Skeletal muscle tissue (tissue), 3 donors: ENCODE measurements at regions not wholly inside any gene's neighbourhood (a gene's known extent, or its start where the extent isn't known, plus 50 kb on each side); places are given as distances from the start of the nearest gene placed in this dataset.

Experiments used
- H3K27ac ChIP-seq: one replicate; pipeline ENCODE4 v1.7.0; 2013; ENCODE audit warnings: mild to moderate bottlenecking, low read depth, low read length, inconsistent platforms
- H3K27me3 ChIP-seq, 3 donors: one replicate each; pipeline ENCODE4 v1.7.0; 2013; ENCODE audit warnings: low read length in 3 of 3; ENCODE audit not compliant: control insufficient read depth in 3 of 3, insufficient read depth in 3 of 3
- H3K36me3 ChIP-seq, 3 donors: one replicate each; pipeline ENCODE4 v1.7.0; 2013; ENCODE audit warnings: low read length in 3 of 3; ENCODE audit not compliant: control insufficient read depth in 3 of 3, insufficient read depth in 3 of 3
- H3K4me1 ChIP-seq, 3 donors: one replicate each; pipeline ENCODE4 v1.7.0; 2013; ENCODE audit warnings: low read length in 3 of 3, mild to moderate bottlenecking in 3 of 3; ENCODE audit not compliant: control insufficient read depth in 3 of 3, insufficient read depth in 3 of 3
- H3K4me3 ChIP-seq, 3 donors: one replicate each; pipeline ENCODE4 v1.7.0; 2013; ENCODE audit warnings: low read length in 3 of 3
- H3K9ac ChIP-seq, 3 donors: one replicate each; pipeline ENCODE4 v1.7.0; 2013; ENCODE audit warnings: low read length in 3 of 3, mild to moderate bottlenecking in 3 of 3, moderate library complexity in 2 of 3, low read depth in 1 of 3
- H3K9me3 ChIP-seq, 3 donors: one replicate each; pipeline ENCODE4 v1.7.0; 2013; ENCODE audit warnings: low read length in 3 of 3; ENCODE audit not compliant: control insufficient read depth in 3 of 3
- donor health status: Osteomylitis.

DNA sequence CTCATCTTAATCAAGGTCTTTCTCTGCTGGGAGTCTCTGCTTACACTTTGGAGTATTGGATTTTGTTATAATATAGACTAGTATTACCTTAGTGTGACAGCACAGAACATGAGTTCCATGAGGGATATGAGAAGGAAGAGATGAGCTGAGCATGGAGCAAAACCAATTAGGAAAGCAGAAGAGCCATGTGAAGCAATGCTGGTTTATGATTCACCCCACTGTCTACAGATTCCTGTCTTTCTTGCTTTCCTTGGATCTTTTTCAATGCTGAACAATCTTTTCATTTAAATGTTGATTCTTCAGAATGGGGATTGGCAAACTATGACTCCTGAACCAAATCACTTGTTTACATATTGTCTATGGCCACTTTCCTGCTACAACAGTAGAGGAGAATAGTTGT lies 70.4 kb upstream of the KITLG start:
- Histone ChIP-seq H3K27me3 (peaks cover 0 to 2% (median 0%) of the 10 kb centered on the region in 3 donors), H3K9ac (no peak overlapping the region), H3K4me3 (no peak overlapping the region), H3K4me1 (no peaks in the 10 kb centered on the region), H3K9me3 (no peaks in the 10 kb centered on the region), H3K27ac (no peak overlapping the region), H3K36me3 (no peaks in the 10 kb centered on the region)

DNA sequence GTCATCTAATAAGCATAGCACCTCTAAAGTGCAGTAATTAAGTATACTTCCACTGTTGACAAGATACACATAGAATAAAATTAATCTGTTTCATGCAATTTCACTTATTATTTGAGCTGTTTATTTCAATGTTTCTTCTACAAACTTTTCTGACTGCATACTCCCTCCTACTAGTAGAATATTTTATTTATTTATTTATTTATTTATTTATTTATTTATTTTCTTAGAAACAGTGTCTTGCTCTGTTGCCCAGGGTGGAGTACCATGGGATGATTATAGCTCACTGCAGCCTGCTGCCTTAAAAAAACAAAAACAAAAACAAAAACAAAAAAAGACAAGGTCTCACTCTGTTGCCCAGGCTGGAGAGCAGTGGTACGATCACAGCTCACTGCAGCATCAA lies 68.4 kb upstream of the KITLG start:
- Histone ChIP-seq H3K27ac (no peak overlapping the region), H3K4me3 (no peak overlapping the region), H3K27me3 (peaks cover 0 to 2% (median 0%) of the 10 kb centered on the region in 3 donors), H3K9me3 (no peaks in the 10 kb centered on the region), H3K9ac (no peak overlapping the region), H3K4me1 (no peaks in the 10 kb centered on the region), H3K36me3 (no peaks in the 10 kb centered on the region)

DNA sequence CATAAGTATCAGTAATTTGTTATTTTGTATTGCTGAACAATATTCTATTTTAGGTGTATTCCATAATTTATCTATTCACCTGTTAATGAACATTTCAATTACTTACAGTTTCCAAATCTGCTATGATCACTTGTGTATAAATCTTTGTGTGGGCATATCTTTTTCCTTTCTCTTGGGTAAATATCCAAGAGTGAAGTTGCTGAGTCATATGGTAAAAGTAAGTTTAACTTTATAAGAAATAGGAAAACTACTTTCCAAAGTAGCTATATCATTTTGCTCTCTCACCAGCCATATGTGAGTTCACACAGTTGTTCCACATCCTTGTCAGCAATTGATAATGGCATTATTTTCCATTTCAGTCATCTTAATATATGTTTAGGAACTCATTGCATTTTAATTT lies 66.6 kb upstream of the KITLG start:
- peaks cover 0 to 2% (median 0%) of the 10 kb centered on the region in 3 donors for H3K27me3 ChIP-seq
- no peak overlapping the region for H3K27ac ChIP-seq
- no peak overlapping the region for H3K4me3 ChIP-seq
- no peaks in the 10 kb centered on the region for H3K36me3 ChIP-seq
- no peaks in the 10 kb centered on the region for H3K9me3 ChIP-seq
- no peaks in the 10 kb centered on the region for H3K4me1 ChIP-seq
- H3K9ac ChIP-seq = no peak overlapping the region

DNA sequence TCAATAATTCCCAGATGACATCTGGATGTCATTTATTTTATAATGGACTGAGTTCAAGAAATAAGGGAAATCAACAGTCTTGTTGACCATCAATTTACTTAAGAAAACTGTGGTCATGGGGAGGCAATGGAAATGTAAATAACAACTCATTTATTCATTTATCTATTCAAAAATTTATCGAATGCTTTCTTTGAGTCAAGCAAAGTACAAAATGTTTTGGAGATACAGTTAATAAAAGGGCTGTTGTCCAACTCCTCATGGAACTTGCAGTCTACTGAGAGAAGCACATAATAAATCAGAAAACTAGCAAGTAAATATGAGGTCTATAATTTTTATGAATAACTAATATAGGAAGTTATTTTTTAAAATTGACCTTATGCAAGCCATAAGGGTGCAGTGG lies 65.5 kb upstream of the KITLG start:
- Histone ChIP-seq H3K4me1 (no peaks in the 10 kb centered on the region), H3K9me3 (no peaks in the 10 kb centered on the region), H3K27ac (no peak overlapping the region), H3K36me3 (no peaks in the 10 kb centered on the region), H3K4me3 (no peak overlapping the region), H3K9ac (no peak overlapping the region), H3K27me3 (peaks cover 0 to 2% (median 0%) of the 10 kb centered on the region in 3 donors)

DNA sequence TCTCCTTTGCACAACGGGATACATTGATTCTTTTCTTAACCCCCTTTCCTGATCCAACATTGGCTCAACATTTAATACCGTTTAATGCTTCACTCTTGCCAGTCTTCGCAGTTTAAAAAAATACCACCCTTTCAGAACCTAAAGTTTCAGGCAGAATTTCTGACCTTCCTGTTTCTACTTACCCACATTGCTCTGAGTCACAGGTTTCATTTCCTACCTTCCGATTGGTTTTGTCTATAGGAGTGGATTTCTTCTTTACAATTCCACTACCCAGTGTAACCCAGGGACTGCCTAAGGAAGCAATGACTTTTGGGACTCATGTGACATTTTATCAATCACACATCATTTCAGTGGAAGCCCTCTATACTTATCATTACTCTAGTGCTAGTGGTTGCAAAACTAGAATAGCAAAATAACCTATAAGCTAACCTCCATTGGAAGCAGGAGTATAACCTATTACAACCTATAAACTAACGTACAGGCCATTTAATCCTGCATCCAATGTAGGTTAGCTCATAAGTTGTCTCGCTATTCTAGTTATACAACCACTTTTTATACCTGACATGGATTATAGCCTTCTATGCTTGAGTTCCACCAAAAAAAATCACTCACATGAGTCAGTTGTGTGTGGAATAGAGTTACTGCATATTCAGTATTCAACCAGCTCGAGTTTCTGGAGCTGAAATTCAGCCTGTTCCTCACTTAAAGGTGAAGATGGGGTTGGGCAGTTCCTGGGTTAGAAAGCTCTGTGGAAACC lies 64.9 kb upstream of the KITLG start:
- Histone ChIP-seq H3K9ac (no peak overlapping the region), H3K4me3 (no peak overlapping the region), H3K9me3 (no peaks in the 10 kb centered on the region), H3K27ac (no peak overlapping the region), H3K4me1 (no peaks in the 10 kb centered on the region), H3K36me3 (no peaks in the 10 kb centered on the region), H3K27me3 (peaks cover 0 to 2% (median 0%) of the 10 kb centered on the region in 3 donors)

DNA sequence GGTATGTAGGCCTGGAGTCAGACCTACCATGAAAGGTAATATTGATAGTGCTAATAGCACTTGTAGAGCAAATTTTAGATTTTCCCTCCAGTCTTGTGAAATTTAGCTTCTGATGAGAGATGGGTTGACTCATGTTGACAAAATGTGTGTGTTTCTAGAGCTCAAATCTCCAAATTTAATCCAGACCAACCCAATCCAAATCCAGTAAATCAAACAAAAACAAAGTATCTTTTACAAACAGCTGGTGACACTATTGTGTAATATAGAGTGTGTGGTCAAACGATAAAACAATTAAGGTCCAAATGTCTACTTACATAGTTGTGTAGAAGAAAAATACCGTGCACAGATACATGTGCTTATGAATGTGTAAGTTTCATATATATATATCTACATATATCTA lies 63.4 kb upstream of the KITLG start:
- H3K36me3 ChIP-seq = no peaks in the 10 kb centered on the region
- H3K27ac ChIP-seq = no peak overlapping the region
- peaks cover 0 to 8% (median 7%) of the 10 kb centered on the region in 3 donors for H3K4me1 ChIP-seq
- no peaks in the 10 kb centered on the region for H3K9me3 ChIP-seq
- H3K9ac ChIP-seq = no peak overlapping the region
- no peaks in the 10 kb centered on the region for H3K27me3 ChIP-seq
- H3K4me3 ChIP-seq = no peak overlapping the region

DNA sequence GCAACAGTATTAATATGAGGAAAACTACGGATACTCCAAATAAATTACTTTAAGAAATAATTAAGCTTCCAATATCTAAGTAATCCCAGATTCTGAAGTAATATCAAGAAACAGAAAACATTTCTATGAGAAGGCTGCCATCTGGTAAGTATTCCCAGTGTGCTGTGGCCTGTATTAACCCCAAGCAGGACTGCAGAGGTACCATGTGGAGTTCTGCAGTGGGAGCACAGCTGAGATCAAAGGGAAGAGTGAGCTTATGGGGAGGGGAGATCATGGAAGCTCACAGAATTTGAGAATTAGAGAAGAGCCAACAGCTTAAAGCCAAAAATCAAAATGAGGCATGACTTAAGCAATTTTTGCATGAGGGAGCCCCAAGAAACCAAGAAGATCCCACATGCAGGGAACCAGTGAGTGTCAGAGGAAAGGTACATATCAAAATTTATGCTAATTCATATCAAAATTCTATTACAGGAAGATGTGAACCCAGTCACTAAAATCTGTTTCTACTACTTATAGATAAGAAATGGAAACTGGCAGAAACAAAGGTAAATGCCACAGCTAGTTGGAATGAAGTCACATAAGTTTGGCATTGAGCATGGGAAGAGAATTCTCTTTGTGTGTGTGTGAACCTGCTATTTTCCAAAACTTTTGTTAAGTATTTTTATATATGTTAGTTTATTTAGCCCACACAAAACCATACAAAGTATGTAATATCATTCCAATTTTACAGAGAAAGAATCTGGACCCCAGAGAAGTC lies 62.6 kb upstream of the KITLG start:
- no peaks in the 10 kb centered on the region for H3K27me3 ChIP-seq

DNA sequence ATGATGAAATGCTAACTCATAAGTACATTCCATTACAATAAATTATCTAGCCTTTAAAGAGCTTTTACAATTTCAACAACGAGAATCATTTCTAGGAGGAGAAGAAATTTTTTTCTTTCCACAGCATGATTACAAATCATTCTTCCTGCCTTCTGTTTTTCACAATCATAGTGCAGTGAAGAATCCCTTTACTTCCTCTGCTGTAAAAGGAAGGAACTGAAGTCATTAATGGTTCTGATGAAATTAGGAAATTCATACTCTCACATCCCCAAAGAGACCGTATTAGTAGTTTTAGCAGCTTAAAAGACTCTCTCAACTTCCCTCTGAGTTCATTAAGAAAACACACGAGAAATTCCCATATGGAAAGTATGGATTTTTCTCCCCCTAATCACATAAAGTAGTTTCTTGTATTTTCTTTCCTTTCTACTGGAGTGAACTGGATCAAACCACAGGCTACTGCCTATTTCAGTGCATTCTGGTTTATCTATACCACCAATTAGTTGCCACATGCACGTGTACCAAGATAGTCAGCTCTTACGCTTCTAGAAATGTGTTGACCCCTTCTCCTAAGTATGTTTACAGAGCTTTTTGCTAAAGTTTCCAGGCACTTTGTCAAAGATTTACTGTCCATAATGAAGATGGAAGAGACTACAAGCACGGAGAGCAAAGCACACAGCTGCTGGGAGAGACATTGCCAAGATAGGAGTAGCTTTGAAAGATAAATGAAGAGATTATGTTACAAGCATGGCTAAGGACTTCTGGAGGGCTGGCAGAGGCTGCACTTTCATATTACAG lies 58.9 kb upstream of the KITLG start:
- no peaks in the 10 kb centered on the region for H3K27me3 ChIP-seq
- no peaks in the 10 kb centered on the region for H3K9me3 ChIP-seq
- peak overlapping the region in 2 of 3 donors; percentile 12 to 54 for H3K4me3 ChIP-seq
- peaks cover 0 to 8% (median 7%) of the 10 kb centered on the region in 3 donors for H3K4me1 ChIP-seq
- H3K9ac ChIP-seq = peak overlapping the region in 1 of 3 donors; percentile 12
- no peaks in the 10 kb centered on the region for H3K36me3 ChIP-seq
- H3K27ac ChIP-seq = no peak overlapping the region

More for the DNA sequence above, 62.6 kb upstream of the KITLG start:
- no peak overlapping the region for H3K9ac ChIP-seq
- H3K27ac ChIP-seq = no peak overlapping the region
- H3K36me3 ChIP-seq = no peaks in the 10 kb centered on the region
- no peaks in the 10 kb centered on the region for H3K9me3 ChIP-seq
- no peak overlapping the region for H3K4me3 ChIP-seq
- H3K4me1 ChIP-seq = peaks cover 0 to 8% (median 7%) of the 10 kb centered on the region in 3 donors

DNA sequence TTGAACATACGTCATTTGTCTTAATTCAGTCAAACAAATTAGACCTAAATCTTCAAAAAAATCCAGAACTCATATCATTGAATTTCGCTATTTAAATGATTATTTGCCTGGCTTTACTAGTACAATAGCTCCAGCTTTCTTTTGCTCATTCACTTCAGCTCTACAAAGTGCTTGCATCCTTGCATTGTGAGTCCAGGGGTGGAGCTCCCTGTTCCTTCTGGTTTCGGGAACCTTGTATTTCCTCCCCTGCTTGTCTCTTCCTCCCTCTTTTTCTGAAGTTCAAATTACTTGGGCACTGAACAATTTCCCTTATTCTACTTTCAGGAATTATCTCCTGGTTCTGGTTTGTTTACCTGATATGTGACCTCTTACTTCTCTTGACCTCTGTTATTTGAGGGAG lies 58.1 kb upstream of the KITLG start:
- Histone ChIP-seq H3K27ac (no peak overlapping the region), H3K9ac (no peak overlapping the region), H3K27me3 (no peaks in the 10 kb centered on the region), H3K4me3 (no peak overlapping the region), H3K36me3 (no peaks in the 10 kb centered on the region), H3K9me3 (no peaks in the 10 kb centered on the region), H3K4me1 (peaks cover 0 to 8% (median 7%) of the 10 kb centered on the region in 3 donors)
